Suprapubic skin (tissue), 4 donors: ENCODE measurements at regions not wholly inside any gene's neighbourhood (a gene's known extent, or its start where the extent isn't known, plus 50 kb on each side); places are given as distances from the start of the nearest gene placed in this dataset.

Experiments used
- EP300 ChIP-seq: sonication (generic); formaldehyde crosslinking; IDR thresholded peaks from one replicate; pipeline ENCODE4 v1.6.1; 2017; ENCODE audit warnings: antibody characterized with exemption
- POLR2A ChIP-seq, 2 donors: fragments of 450-650 bp; IDR thresholded peaks; one replicate each; pipeline ENCODE4 v1.6.1; 2017; ENCODE audit warnings: antibody characterized with exemption in 2 of 2, mild to moderate bottlenecking in 2 of 2, moderate library complexity in 2 of 2
- POLR2AphosphoS5 ChIP-seq, 3 donors: sonication (generic); formaldehyde crosslinking; IDR thresholded peaks; one replicate each; pipeline ENCODE4 v1.6.1; 2017; ENCODE audit warnings: antibody characterized with exemption in 3 of 3

DNA sequence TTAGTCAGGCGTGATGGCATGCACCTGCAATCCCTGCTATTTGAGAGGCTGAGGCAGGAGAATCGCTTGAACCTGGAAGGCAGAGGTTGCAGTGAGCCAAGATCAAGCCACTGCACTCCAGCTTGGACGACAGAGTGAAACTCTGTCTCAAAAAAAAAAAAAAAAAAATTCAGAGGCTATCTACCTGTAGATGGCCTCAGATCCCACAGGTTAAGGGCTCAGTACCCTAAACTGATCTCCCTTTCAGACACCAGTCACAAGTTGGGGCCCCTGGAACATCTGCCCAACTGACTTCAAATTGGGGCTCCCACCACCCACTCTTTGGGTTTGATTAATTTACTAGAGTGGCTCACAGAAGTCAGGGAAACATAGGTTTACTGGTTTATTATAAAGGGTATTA lies 65.4 kb upstream of the ERCC6L2 start:
- TF ChIP-seq EP300: no peak
- TF ChIP-seq POLR2A (IDR thresholded peaks at IDR 0.05): no peak
- TF ChIP-seq POLR2AphosphoS5 (IDR thresholded peaks at IDR 0.05): no peak
